Hematopoietic multipotent progenitor cell treated with erythropoietin and hydrocortisone succinate and interleukin-3 and kit ligand, for 4 days (in vitro differentiated cells): ENCODE measurements at regions not wholly inside any gene's neighbourhood (a gene's known extent, or its start where the extent isn't known, plus 50 kb on each side); places are given as distances from the start of the nearest gene placed in this dataset.

Source experiments
- DNase-seq: peaks from one replicate; pipeline ENCODE4 v3.0.0-alpha.2; 2015

DNA sequence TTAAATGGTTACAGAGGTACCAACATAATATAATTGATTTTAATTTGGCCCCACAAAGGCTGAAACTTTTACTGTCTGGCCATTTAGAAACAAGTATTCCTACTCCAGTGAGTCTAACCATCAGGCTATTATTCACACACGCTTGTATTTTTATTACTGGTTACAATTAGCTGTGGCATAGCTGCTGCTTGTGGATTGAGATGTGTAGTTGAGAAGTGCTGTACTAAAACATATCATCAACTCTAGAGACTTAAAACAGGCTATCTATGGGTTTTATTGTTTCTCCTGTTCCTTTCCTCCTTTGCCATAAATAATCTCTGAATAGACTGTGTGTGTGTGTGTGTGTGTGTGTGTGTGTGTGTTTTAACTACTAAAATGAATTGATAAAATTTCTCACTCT is 530.2 kb downstream of the CCDC85A start:
- no peak for DNase-seq

DNA sequence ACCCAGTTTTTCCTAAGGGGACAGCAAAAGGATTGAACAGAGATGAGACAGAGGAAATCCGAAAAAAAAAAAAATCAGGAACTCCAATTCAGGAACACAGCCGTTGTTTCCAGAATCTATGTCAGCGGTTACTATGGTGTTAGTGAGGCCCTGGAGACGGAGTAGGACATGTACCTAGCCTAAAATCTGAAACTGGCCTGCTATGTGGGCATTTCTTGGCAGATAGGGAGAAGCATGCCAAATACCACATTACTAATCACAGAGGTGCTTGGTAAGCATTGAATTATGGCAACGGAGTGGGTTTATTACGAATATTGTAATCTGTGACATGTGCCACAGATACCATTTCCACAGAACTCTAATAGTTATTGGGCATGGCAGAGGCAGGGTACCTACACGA is 530.6 kb downstream of the CCDC85A start:
- DNase-seq = no peak

DNA sequence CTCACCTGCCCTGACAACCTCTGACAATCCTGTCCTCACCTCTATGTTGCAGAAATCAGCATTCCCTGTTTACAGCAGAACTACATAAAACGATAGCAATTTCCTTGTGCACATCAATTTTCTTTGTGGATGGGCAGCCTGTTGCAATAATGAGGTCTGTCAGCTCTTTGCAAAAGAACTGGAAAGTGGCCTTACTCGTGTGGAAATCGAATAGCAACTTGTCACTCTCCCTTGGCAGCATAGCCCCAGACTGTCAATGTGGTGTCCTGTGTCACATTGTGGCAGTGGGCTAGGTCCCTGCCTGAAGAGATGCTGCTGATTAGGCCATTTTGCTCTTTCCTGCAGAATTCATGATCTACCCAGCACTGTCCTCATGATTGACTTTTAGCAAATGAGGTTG is 531.9 kb downstream of the CCDC85A start:
- DNase-seq = no peak

DNA sequence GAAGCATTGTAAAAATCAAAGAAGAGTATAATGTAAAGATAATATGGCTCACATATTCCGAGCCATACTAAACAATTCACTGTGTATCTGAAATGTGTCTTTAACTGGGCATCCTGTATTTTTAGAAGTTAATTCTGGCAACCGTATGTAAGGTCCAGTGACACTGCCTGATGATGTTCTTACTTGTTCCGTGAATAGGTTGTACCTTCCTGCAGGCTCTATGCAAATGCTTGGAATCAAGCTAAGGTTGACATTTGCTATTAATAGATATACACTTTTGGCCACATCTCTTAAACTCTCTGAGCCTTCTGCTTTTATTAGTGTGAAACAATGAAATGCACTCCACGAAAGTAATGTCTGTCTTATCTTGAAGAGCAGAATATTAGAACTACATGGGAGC is 534.6 kb downstream of the CCDC85A start:
- DNase-seq = no peak

DNA sequence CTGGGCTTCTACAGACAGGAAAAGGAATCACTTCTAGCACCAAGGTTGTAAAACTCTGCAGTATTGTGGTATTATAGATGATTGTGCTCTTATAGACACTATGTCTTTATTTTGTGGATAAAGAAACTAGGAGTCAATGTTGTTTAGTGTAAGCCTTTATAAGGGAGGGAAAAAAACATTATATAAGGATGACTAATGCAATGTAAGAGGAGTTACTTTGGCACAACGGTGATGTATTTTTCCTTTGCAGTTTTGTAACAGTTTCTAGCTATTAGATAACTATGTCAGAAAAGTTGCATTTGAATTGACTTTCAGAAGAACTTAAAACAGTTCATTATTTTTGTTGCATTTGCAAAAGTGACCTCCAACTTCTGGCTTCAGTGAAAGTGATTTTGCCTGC is 545.4 kb downstream of the CCDC85A start:
- DNase-seq = no peak

DNA sequence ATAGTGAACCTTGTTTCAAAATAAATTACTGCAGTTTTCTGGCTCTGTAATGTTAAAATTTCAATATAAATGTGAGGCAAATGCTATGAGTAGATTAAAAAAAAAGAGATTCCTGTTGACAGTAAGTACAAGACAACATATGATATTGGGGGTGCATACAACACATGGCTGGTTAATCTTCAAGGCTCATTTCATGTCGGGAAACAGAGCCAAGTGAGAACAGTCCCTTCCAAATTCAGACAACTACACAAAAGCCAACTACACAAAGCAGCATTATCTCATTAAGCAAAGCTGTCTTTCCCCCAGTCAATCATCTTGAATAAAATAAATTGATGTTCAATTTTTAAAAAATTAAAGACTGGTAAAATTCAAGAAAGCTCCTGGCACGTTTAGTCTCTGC is 549.2 kb downstream of the CCDC85A start:
- DNase-seq = no peak

DNA sequence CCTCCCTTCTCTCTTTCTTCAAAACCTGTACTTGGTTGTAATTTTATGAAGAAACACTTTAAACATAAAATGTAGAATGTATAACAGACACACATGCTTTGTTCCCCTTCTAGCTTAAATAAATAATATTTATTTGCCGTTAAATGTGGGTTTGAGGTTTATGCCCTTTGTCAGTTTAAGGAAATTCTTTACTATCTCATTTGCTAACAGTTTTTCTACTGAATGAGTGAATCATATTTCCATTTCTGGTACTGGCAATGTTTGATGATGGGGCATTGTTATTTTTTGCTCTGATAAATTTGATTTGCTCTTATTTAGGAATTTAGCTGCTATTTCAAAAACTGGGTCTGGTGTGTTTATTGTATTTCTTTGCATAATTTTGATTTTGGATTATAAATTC is 555.6 kb downstream of the CCDC85A start:
- peak; percentile 8 for DNase-seq

DNA sequence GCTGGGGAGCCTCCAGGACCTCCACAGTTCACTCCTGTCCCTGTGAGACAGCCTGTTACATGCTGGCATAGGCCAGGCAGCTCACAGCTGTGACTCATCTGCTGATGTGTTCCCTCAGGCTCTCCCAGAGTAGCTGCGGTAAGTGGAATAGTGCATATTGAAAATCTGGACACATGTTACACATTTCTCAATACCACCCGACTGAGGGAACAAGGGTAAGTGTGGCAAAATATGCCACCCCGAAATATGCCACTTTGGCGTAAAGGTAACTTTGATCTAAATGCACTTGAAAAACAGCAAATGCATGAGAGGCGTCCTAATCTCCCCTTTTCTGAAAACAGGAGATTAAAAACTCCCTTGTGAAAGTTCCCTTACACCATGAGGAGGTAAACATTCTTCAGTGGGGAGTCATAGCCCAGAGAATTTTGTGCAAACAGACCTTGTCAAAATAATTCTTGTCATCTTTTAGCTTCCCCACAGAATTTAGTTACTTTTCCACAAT is 557.9 kb downstream of the CCDC85A start:
- no peak for DNase-seq

DNA sequence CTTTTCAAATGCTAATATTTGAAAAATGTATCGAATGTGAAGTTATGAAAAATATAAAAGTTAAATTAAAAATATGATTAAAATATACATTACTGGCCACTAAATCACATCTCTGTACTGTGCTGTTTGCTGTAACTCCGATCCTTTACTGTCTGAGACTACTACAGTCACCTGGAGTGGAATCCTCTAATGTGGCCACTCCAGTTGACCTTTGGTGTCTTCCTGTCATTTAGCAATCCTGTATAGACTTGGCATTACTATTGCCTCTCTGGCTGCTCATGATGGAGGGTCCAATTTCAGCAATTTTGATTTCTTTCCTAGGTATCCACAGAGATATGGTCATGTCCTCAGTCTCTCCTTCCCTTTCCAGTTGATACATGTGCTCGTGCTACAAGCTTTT is 560.0 kb downstream of the CCDC85A start:
- DNase-seq = no peak

DNA sequence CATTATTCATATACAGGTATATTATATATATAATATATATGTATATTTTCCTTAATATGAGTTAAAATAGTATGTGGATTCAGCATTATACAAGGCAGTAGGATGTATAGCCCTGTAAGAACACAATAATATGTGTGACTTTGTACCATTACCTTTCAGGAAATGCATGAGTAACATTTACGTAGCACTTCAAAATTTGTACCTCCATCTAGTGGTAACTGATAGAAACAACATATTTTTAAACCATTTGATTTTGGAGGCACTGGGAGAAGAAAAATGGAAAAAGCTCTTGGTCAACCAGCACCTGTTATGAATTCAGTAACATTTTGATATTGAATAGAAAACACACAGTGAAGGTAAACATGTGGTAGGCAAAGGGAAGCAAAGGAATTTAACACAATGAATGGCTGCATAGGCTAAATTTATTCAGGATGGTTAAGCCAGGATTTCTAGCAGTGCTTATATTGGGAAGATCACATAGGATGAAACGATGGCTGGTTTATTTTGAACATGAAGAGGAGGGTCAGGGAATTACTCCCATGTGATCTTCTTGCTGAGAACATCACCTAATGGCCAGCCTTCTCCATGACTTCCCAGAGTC is 565.5 kb downstream of the CCDC85A start:
- DNase-seq = peak; percentile 49

DNA sequence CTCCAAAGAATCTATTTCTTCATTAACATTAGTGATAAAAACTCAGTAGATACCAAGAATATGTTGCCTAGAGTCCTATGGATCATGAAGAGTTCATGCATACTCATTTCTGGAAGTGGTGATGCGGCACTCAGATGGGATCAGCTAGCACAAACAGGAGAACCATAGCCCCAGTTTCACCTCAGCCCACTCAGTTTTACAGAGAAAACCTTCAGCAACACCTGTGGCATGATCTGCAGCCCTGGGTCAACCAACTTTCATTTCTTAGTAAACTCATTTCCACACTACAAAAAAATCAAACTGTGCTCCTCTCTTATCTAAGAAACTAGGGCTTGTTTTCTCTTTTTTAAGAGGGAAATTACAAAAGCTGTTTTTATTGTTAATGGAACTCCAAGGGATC is 569.4 kb downstream of the CCDC85A start:
- no peak for DNase-seq

DNA sequence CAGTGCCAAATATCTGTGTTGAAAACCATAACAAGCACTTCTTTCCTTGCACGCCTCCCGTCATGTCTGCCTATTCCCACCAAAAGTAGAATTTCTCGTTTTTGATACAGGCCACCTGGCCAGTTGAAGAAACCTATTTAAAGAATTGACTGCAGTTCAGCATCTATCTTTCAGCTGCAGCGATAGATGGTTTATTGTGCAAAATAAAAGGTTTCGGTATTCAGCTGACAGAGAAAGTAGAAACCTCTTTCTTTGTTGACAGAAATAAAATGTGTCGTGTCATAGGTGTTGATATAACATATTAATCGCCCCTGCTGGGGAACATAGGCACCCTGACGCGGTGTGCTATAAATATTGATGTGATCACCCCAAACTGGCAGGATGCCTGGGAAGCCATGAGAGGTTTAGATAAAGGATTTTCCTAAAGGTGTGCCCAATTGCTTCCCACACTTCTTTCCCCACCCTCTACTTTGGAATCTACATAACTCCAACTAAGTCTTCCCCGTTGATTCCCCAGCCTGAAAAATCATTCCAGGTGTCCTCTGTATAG is 570.4 kb downstream of the CCDC85A start:
- DNase-seq = no peak

DNA sequence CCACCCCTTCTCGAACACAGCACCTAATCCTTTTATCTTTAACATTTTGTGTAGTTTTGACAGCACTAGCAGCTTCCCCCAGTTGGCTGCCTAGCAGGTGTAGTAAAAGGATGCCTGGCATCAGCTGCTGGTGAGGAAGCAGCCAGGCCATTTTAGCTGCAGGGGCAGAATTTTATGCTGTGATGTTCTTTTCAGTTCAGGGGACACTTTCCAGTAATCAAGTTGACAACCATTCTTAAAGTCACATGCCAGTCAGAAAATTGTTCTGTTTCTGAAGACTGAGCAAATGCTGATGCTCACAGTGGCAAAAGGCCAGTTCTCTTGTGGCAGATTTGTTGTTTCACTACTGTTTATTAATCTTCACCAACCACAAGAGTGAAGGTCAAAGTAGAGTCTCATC is 570.8 kb downstream of the CCDC85A start:
- DNase-seq = no peak

DNA sequence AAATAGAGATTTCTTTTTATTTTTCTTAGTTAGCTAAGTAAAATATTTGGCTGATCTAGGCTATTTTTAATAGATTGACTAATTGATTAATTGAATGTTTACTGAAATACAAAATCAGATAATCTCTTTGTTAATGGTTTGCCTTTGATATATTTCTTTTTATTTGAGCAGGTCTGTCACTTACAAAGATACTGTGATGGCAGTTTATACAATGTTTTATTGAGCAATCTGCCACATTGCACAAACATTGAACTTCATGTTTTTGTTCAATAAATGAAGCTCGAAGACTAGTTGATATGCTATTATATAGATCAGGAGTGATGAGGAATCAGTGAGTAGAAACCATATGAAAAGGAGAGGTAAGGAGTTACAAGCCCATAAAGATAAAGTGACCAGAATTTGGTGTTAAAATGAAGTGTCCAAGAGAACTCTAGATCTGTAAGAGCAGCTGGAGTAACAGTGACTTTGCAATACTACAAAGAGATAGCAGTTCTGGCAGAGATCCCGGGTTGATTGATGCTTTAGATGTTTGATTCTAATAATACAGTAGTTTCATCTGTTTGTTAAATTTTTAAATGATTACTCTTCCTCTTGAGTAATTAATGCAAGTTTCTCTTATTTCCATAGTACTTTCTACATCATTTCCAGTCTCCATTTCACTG is 574.2 kb downstream of the CCDC85A start:
- no peak for DNase-seq

DNA sequence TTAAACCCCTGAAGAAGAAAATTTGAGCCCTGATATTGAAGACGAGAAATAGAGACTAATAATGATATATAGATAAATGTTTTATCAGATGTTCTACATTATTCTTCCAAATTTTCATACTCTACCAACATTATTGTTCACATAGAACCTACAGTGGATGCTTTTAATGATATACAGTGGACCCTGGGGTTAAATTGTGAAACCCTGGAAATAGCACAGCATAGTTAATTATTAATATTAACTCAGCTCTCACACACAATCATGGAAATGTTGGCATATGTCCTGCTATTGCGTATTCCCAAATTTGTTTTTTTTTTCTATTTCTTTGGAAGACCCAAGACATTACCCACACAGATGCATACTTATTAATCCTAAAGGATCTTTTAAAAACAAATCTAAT is 579.9 kb downstream of the CCDC85A start:
- no peak for DNase-seq

DNA sequence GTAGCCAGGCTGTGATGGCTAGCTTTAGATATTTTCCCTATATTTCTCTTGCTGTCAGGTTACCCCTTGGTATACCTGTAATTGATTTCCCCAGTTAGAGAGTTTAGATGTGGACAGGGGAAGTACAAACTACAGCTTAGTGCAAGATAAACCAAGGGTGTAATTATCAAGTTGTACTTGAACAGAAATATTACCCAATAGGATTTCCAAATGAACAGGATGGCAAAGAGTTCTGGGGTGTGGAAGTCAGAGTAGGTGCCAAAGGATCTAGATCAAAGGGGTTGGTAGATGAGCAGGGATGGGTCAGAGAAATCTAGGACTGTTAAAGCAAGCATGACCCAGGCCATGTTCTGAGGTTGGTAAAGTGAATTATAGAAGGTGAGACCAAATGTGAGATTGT is 585.2 kb downstream of the CCDC85A start:
- no peak for DNase-seq

DNA sequence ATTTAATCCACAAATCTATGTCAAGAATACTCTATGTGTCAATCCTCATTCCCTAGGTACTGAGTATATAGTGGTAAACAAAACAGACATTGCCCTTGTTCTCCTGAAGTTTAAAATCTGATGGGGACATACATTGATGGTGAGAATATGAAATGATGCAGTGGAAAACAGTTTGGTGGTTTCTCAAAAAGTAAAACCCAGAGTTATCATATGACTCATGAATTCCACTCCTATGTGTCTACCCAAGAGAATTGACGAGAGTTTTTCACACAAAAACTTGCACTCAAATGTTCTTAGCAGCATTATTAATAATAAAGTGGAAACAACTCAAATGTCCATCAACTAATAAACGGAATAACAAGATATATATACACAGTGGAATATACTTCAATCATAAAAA is 586.7 kb downstream of the CCDC85A start:
- DNase-seq = no peak

DNA sequence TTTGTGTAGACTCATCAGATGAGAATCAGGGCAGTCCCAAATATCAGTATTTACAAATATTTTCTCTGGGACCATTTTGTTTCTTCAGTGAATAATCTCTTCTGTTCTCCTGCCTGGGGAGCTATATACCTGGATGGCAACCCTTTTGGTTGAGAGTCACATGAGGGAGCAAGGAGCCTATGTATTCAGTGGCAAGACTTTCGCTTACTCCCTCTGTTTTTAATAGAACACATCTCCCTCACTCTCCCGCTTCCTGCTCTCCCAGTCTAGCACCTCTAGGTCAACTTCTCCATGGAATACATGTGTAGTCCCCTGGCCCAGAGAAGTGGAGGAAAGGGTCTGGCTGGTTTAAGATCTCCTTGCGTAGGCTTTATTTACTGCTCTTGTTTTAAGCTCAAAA is 600.3 kb downstream of the CCDC85A start:
- DNase-seq = no peak

DNA sequence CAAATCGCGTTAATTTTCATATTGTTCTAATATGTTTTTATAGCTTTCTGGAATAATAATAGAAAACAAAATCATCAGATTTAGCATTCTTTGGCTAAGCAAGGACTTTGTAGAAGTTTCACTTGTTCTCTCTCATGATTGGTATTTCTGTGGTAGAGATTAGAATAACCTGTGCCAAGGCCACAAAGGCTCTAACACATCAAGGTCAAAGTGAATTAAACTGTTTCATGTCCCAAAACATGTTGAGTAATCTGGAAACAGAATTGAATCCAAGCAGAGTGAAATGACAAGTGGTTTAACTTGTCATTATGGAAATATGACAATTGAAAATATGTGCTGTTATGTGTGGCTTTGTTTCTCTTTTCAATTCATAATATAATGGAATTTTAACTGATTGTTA is 617.4 kb downstream of the CCDC85A start:
- no peak for DNase-seq

DNA sequence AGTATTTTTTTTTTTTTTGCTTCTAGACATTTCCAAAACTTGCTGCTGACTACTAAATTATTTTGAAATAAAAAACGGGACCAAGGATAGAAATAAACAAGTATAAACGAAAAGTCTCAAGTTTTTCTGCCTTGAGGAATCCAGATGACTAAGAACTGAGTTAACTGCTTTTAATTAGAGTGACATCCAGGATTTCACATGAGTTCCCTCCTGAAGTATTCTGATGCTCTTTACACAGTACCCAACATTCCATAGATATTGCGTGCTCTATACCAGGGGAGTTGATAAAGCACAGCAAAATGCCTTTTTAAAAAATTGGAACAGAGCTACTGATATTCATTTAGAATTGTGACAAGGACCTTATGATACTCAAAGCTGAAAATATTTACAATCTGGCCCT is 618.0 kb downstream of the CCDC85A start:
- DNase-seq = no peak

DNA sequence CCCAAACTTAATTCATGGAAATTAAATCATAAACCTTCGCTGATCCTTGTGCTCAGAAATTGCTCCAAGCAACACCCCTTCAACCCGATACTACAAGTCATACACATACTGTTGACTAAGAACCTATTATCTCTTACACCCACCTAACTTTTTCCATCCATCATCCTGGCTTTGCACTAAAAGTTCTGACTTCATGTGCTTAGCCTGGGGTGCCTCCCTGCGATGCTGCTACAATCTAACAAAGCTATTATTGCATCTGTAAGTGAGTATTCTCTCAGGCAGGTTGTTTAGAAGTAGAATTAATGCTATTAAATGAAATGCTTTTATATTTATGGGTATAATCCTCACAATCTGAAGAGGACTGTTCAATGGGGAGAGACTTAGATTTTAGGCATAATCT is 619.8 kb downstream of the CCDC85A start:
- DNase-seq = no peak

DNA sequence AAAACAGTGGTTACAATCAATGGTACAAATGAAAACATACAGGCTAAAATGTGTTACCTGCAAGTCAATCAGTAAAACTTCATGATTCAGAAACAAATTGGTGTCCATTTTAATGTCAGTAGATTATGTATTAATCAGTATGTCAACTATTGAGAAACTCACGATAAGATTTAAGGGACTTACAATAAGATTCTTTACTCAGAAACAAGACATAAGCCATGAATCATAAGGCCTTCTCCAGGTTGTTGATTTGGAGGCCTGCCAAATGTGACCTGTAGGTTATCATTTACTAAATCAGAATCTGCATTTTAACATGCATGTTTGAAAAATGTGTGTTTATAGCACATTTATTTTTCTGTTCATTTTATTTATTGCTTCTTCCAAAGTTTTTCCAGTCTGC is 623.1 kb downstream of the CCDC85A start:
- no peak for DNase-seq

DNA sequence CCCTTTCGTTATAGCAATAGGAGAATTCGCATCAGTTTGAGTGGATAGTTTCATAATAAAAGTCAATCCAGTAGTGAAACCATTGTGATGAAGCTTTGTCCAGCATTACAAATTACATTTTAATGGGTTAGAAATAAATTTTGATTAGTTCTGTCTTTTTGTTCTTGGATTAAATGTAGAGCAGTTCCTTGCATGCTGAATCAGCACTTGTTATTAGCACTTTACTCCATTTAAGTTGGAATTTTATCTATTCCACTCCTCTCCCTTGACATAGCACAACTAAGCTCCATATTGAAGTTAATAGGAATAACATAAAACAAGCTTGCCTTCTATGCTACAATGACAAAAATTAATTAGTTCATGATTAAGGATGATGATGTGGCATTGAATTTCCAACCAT is 624.1 kb downstream of the CCDC85A start:
- DNase-seq = no peak

DNA sequence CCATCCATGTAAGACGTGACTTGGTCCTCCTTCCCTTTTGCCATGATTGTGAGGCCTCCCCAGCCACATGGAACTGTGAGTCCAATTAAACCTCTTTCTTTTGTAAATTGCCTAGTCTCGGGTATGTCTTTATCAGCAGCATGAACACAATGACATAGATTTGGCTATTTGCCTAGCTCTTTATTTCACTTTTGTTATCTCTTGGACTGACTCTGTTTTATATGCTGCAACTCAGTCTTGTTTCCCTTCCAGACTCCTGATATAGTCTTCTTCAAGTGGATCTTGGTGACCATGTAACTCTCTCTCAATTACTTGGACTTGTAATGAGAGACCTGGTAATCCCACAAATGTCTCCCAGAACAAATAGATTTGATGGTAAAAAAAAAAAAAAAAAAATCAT is 627.6 kb downstream of the CCDC85A start:
- DNase-seq = no peak

DNA sequence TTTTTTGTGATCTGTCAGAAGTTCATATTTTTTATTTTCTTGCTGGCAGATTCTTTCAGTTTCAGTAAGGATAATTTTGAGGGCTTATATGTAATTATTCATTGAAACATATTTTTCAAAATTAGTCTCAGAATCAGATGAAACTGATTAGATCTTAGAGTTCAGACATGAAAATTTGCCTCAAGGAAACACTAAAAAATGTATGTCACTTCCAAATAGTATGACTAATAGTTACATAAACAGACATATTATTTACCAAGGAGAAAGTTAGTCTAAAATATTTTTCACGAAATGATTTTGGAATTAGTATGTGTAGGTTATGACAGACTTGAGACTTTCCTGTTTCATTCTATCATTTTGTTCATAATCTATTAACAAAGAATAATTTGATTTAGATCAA is 628.6 kb downstream of the CCDC85A start:
- DNase-seq = no peak
